HG03025 (cell line): ENCODE measurements at regions not wholly inside any gene's neighbourhood (a gene's known extent, or its start where the extent isn't known, plus 50 kb on each side); places are given as distances from the start of the nearest gene placed in this dataset.
A peak's percentile ranks its signal among the peaks of the same experiment; 100 is the strongest.

Experiments used
- ATAC-seq: cut with Tn5 transposase; IDR thresholded peaks from one replicate; pipeline ENCODE4 v1.9.1; 2021; ENCODE audit warnings: mild to moderate bottlenecking, moderate library complexity; ENCODE audit not compliant: unreplicated experiment, low FRiP score

GRCh38 chr11:26202754-26203153, 129.2 kb upstream of the ANO3 start:
- ATAC-seq = no peak

- ATAC-seq = no peak
Measured at GRCh38 chr11:26204101-26204500, 127.8 kb upstream of the ANO3 start.

GRCh38 chr11:26204839-26205238, 127.1 kb upstream of the ANO3 start:
- no peak for ATAC-seq

GRCh38 chr11:26219183-26220117, 112.5 kb upstream of the ANO3 start:
- no peak for ATAC-seq

- no peak for ATAC-seq
Measured at GRCh38 chr11:26225646-26226045, 106.3 kb upstream of the ANO3 start.

- ATAC-seq = peak; percentile 82
Measured at GRCh38 chr11:26227301-26227746, 104.6 kb upstream of the ANO3 start.

GRCh38 chr11:26227883-26228502, 103.9 kb upstream of the ANO3 start:
- no peak for ATAC-seq

GRCh38 chr11:26228778-26229177, 103.2 kb upstream of the ANO3 start:
- ATAC-seq = no peak

GRCh38 chr11:26229257-26229656, 102.7 kb upstream of the ANO3 start:
- no peak for ATAC-seq

- ATAC-seq = no peak
Measured at GRCh38 chr11:26229981-26230380, 101.9 kb upstream of the ANO3 start.

GRCh38 chr11:26231252-26231661, 100.7 kb upstream of the ANO3 start:
- ATAC-seq = no peak

- ATAC-seq = no peak
Measured at GRCh38 chr11:26234451-26234850, 97.5 kb upstream of the ANO3 start.

- ATAC-seq = no peak
Measured at GRCh38 chr11:26243426-26243825, 88.5 kb upstream of the ANO3 start.

GRCh38 chr11:26244207-26244606, 87.7 kb upstream of the ANO3 start:
- no peak for ATAC-seq

- no peak for ATAC-seq
Measured at GRCh38 chr11:26245046-26245445, 86.9 kb upstream of the ANO3 start.

- no peak for ATAC-seq
Measured at GRCh38 chr11:26247340-26247739, 84.6 kb upstream of the ANO3 start.

GRCh38 chr11:26248661-26249060, 83.3 kb upstream of the ANO3 start:
- no peak for ATAC-seq

GRCh38 chr11:26254378-26254777, 77.6 kb upstream of the ANO3 start:
- no peak for ATAC-seq

GRCh38 chr11:26263769-26264168, 68.2 kb upstream of the ANO3 start:
- ATAC-seq = no peak

GRCh38 chr11:26264266-26264665, 67.7 kb upstream of the ANO3 start:
- no peak for ATAC-seq

GRCh38 chr11:26268980-26269660, 62.8 kb upstream of the ANO3 start:
- ATAC-seq = no peak
